ENCODE measurements at regions not wholly inside any gene's neighbourhood (a gene's known extent, or its start where the extent isn't known, plus 50 kb on each side); places are given as distances from the start of the nearest gene placed in this dataset.

DNA sequence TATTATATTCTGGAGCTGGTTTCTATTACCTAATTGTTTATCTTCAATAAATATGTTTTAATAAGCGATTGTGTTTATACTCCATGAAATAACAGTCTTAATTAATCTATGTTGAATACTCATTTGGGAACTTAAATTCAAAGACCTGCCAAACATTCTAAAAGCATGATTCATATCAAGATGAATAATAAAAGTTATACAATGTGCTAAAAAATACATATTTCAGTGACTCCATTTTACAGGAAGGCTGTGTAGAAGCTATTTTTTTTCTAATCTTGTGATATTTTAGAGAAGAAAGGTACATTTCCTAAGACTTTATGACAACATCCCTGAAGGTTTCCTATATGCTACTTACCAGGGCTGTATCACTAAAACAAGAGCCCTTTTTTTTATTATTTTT is 417.9 kb downstream of the NFIB start:
- DNase-seq: no peak

DNA sequence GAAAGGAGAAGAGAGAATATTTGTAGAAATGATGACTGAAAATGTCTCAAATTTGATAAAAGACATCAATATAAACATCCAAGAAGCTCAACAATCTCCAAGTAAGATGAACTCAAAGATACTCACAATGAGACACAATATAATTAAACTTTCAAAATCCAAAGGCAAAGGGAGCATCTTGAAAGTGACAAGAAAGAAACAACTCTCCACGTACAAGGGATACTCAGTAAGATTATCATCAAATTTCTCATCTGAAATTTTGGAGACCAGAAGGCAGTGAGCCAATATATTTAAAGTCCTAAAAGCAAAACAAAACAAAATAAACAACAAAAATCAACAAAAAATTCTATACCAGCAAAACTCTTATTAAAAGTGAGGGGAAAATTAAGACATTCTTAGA is 428.7 kb downstream of the NFIB start:
- no peak for DNase-seq

DNA sequence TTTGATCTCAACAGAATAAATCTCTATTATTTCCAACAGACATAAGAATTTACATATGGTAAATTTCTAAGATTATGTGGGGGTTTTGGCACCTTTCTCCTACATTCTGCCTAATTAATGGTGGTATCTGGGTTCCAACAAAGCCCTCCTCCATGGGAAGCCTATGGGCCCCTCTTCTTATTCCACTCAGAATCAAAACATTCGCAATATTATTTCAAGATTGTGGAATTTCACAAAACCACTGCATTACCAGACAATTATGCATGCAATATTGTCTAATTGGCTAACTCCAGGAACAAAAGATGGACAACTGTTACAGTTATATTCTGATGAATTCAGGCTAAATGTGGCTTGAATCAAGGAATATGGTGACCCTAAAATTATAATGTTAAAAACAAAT is 434.0 kb downstream of the NFIB start:
- no peak for DNase-seq

DNA sequence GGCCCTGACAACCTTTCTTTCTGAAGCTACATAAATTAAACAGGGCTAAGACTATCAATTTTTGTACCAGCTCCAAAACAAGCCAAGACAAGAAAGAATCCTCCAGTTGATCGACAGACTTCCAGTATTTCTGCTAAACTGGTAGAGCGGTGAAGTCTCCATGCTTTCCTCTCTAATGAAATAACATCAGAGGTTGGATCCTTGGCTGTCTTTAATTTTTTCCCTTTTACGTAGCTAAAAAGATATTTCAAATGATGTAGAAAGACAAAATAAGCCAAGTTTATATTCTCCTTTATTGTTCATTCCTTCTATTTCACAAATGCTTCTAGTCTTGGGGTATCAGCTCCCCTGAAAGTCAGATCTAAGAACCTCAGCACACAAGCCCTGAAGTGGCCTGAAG is 434.9 kb downstream of the NFIB start:
- no peak for DNase-seq

- no peak for DNase-seq
Observed at GRCh38 chr9:13878241-13878711, 435.7 kb downstream of the NFIB start.

GRCh38 chr9:13876741-13877140 is 437.2 kb downstream of the NFIB start:
- DNase-seq: no peak

DNA sequence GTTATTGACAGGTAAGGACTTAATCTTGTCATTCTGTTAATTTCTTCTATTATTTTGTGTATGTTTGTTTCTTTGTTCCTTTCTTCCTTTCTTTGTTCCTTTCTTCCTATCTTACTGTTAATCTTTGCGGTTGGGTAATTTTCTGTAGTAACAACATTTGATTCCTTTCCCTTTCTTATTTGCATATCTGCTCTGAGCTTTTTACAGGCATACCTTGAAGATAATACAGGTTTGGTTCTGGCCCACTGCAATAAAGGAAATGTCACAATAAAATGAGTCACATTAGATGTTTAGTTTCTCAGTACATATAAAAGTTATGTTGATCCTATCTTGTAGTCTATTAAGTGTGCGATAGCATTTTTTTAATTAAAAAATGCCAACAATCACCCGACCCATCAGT is 440.7 kb downstream of the NFIB start:
- no peak for DNase-seq

DNA sequence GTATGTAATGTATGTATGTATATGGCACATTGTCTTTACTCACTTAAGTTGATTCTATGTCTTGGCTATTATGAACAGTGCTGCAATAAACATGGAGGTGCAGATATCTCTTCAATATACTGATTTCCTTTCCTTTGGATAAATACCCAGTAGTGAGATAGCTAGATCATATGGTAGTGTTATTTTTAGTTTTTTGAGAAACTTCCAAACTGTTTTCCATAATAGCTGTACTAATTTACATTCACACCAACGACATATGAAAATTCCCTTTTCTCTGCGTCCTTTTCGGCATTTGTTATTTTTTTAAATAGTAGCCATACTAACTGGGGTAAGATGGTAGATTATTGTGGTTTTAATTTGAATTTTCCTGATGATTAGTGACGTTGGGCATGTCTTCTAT is 445.6 kb downstream of the NFIB start:
- DNase-seq: no peak

GRCh38 chr9:13865869-13866268 is 448.1 kb downstream of the NFIB start:
- no peak for DNase-seq

DNA sequence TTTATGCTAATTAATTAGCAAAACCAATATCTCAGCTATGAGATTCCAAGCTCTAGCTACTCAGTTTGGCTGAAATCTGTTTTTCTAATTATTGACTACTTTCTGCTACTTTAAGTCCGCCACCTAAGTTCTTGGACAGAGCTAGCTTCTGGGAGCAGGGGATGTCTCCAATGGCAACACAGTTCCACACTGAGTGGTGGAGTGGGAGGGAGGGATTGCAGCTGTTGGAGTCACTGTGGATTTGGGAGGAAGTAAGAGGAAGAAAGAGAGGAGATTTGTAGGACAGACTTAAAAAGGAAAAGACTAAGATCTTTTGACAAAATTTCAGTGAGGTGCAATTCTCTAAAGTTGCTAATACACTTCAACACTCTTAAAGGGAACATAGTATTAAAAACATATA is 450.8 kb downstream of the NFIB start:
- DNase-seq: no peak

- DNase-seq: no peak
Observed at GRCh38 chr9:13862654-13863053, 451.3 kb downstream of the NFIB start.

GRCh38 chr9:13860946-13861640 is 452.8 kb downstream of the NFIB start:
- DNase-seq: no peak

DNA sequence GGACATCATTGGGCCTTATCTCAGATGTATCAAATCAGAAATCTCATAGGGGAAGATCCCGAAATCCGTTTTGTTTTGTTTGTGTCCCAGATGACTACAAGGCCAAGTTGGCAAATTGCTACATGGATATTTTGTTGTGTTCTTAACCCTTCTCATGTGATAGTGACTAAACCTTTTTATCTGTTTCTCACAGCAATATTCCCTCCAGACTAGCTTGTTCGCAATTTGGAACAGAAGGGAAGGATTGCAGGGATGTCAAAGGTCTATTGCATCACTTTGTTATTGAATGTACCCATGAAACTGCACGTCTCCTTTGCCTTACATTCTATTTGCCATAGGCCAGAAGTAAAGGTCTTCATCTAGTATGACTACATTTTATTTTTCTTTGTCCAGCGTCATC is 453.9 kb downstream of the NFIB start:
- DNase-seq: no peak

DNA sequence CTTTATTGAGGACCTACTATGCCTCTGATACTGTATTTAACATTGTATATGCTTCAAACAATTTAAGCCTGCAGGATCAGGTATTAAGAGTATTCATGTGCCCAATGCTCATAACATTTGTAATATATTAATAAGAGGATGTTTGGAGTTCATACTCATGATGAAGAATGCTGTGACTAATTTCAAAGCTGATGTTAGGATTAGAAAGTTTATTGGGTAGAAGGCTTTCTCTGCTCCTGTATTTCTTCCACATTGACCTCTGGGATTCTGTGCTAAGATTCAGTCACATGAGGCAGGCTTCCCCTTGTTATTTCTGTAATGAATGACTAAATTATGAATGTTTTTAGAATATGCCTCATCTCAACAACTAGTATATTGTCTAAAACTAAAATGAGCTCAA is 456.4 kb downstream of the NFIB start:
- DNase-seq: no peak

- DNase-seq: no peak
Observed at GRCh38 chr9:13847270-13847669, 466.7 kb downstream of the NFIB start.

DNA sequence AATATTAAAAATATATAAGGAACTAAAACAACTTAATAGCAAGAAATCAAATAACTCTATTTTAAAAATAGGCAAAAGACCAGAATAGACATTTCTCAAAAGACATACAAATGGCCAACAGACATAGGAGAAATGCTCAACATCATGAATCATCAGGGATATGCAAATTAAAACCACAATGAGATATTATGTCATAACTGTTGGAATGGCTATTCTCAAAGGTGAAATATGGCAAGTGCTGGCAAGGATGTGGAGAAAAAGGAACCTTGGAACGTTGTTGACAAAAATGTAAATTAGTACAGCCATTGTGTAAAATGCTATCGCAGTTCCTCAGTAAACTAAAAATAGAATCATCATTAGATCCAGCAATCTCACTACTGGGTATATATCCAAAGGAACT is 468.5 kb downstream of the NFIB start:
- no peak for DNase-seq

GRCh38 chr9:13841746-13842462 is 472.0 kb downstream of the NFIB start:
- DNase-seq: no peak

DNA sequence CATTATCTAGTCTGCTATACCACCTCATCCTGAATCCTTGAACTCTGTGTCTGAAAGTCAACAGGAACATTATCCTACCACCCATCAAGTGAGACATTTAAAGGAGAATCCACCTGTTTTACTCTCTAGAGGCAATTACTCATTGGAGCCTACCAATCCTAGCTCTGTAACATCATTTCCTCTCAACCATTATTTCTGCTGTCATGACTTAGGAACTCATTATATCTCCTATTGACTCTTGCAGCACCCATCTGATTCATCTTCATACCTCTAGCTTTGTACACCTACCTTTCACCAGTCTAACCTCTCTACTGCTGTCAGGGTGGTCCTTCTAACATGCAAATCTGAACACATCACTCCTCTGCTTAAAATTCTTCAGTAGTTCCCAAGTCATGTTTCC is 481.5 kb downstream of the NFIB start:
- DNase-seq: no peak

DNA sequence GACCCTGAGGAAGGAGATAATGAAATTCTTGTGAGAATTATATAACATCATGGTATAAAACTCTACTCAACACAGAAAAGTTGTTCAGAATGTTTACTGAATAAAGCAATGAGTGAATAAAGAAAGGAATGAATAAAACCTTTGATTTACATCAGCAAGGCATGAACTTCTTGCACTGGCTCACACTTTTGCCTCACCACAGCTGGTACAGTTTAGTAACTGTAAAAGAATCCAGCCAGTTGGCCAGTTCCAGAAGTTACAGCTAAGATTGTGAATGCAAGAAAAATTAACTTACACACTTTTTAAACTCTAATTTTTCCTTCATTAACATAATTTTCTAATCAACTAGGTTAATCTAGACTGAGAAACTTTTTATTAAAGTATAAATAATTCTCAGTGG is 490.9 kb downstream of the NFIB start:
- DNase-seq: no peak

DNA sequence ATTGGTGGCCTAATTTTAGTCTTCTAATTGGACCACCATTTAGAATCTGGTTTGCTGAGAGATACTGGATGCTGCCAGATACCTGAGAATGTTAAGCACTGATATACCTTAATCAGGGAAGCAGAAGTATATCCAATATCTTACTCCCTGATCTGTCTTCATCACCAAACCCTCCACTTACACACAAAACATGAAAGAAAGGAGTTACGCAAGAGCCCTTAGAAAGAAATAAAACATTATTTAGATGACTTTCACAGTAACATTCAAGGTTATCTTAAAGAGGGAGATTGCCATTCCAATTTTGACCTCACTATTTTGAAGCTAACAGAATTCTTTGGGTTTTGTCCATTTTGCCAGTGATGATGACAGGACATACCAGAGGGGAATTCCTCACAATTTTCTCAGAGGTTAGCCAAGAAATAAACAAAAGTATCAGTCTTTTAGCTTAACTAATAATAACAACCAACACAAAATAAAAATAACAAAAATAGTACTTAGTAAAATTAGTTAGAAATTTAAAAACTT is 496.1 kb downstream of the NFIB start:
- DNase-seq: no peak

DNA sequence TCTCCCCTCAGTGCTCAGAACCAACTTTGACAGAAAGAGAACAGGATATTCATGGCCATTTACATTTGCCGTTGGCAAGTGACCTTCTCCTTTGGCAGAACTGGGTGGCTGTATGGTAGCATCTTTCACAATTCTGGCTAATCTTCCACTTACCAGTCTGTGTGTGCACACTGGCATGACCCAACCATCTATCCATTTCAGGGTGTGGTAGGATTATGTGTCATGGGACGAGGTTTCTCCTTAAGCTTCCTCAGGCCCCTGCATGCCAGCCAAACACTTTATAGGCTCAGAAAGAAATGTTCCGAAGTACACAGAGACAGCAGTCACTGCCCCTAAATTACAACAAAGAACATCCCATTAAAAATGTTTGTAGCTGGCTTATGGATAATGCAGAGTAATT is 497.1 kb downstream of the NFIB start:
- no peak for DNase-seq

GRCh38 chr9:13814647-13815400 is 499.1 kb downstream of the NFIB start:
- DNase-seq: no peak

DNA sequence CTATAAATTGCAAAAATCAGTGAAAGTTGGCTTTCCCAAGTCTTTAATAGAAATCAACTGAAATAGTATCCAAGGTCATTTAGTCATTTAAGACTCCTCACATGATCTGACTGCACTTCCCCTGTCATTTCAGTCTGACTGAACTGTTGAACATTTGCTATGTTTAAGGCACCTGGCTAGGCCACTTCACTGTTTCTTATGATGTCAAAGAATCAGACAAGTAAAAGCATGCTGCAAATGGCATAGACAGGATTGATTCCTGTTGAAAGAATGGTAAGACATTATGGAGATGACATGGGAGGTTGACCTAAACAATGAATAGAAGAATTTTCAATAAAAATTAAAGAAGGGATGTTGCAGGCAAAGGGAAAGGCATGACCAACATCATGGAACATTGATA is 502.1 kb downstream of the NFIB start:
- no peak for DNase-seq

DNA sequence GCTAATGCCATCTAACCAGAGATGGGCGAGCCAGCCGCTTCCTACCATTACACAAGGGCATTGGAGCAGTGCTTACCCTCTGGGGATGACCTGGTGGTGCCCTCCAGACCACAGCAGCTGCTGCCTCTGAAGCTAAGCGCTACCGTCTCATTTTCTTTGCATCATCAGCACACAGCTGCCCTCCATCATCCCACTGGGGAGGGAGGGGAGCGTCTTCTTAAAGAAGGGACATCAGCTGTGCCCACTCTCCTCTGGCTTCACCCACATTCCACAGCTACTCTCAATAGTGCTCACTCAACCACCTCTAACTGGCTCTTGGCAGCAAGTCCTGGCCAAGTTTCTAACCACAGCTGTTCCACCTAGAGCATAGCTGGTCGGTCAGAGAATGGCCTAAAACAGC is 503.4 kb downstream of the NFIB start:
- no peak for DNase-seq
